ENCODE measurements at regions not wholly inside any gene's neighbourhood (a gene's known extent, or its start where the extent isn't known, plus 50 kb on each side); places are given as distances from the start of the nearest gene placed in this dataset.
A peak's percentile ranks its signal among the peaks of the same experiment; 100 is the strongest.

GRCh38 chr21:35603494-35603893 lies 456.8 kb downstream of the SETD4 start:
- no peak overlapping the region for H2BK120ac ChIP-seq (ENCODE audit: low read depth, low read length, poor library complexity, severe bottlenecking)
- H3K9ac ChIP-seq (ENCODE audit: extremely low read depth, insufficient read length, low read length): no peak overlapping the region
- H3K4me1 ChIP-seq (ENCODE audit: insufficient read depth, low read length): no peaks in the 10 kb centered on the region
- no peak overlapping the region for H2BK20ac ChIP-seq (ENCODE audit: low read depth, low read length, poor library complexity, severe bottlenecking)
- H3K23me2 ChIP-seq (ENCODE audit: insufficient read length, low read depth, low read length, poor library complexity, severe bottlenecking): no peaks in the 10 kb centered on the region
- H2BK12ac ChIP-seq (ENCODE audit: insufficient read length, low read depth, low read length): no peak overlapping the region
- no peaks in the 10 kb centered on the region for H3K9me3 ChIP-seq (ENCODE audit: control insufficient read depth, low read depth, low read length)
- H3K14ac ChIP-seq (ENCODE audit: insufficient read depth, low read length): no peak overlapping the region
- H3K18ac ChIP-seq (ENCODE audit: insufficient read length, low read depth, low read length): no peak overlapping the region
- peak; percentile 57 for TF ChIP-seq CTCF (conservative IDR thresholded peaks at IDR 0.05)
- Mint-ChIP-seq H3K4me3 (no peak overlapping the region; a peak in 1 of 5 replicates), H3K27ac (0 out of 7 replicates have a peak overlapping the region, but pooled peaks of 1 of the 3 experiments have one; percentile 36), H3K36me3 (ENCODE audit: insufficient read depth in 1 of 3, low read depth in 3 of 3) (peaks cover 0 to 4% (median 0%) of the 10 kb centered on the region in 3 experiments; a peak in 2 of 7 replicates), H3K27me3 (ENCODE audit: low read depth) (no peaks in the 10 kb centered on the region), H3K4me1 (peaks cover 24 to 25% of the 10 kb centered on the region in 2 experiments), H3K9me3 (peaks cover 4% of the 10 kb centered on the region in 2 experiments; a peak in 4 of 5 replicates)
- DNase-seq: peak; percentile 52
- no peaks in the 10 kb centered on the region for H3K79me2 ChIP-seq (ENCODE audit: insufficient read depth, low read length)
- no peaks in the 10 kb centered on the region for H4K20me1 ChIP-seq (ENCODE audit: control insufficient read depth, insufficient read depth, insufficient read length)
- no peak overlapping the region for H4K91ac ChIP-seq (ENCODE audit: insufficient read length, low read depth, low read length)
- WGBS (ENCODE audit: extremely low coverage, insufficient read length, low lambda C conversion rate): no CpG with 5 or more reads among the region's 5 CpGs
- no peaks in the 10 kb centered on the region for H3K79me1 ChIP-seq (ENCODE audit: insufficient read depth, low read depth, low read length, poor library complexity, severe bottlenecking)
- H2AFZ ChIP-seq (ENCODE audit: low read length): no peak overlapping the region
- H3K56ac ChIP-seq (ENCODE audit: insufficient read length, low read depth, low read length): no peak overlapping the region
- no peak overlapping the region for H3T11ph ChIP-seq (ENCODE audit: low read length)
- no peak overlapping the region for H3K23ac ChIP-seq (ENCODE audit: insufficient read length, low read depth, low read length)
- no peak overlapping the region for H4K5ac ChIP-seq (ENCODE audit: insufficient read length, low read depth, low read length)
- no peaks in the 10 kb centered on the region for H3K27me3 ChIP-seq (ENCODE audit: insufficient read depth, low read length)
- H4K8ac ChIP-seq (replicated peaks; ENCODE audit: insufficient read length, low read depth, low read length): no peak overlapping the region
- H2AK5ac ChIP-seq (ENCODE audit: insufficient read length, low read length): no peak overlapping the region
- H2BK5ac ChIP-seq (ENCODE audit: insufficient read length, low read length): no peak overlapping the region
- no peak overlapping the region for H3K27ac ChIP-seq (ENCODE audit: insufficient read length, low read depth, low read length)
- no peak overlapping the region for H2BK15ac ChIP-seq (ENCODE audit: low read depth, low read length)
- H3K4me2 ChIP-seq (ENCODE audit: insufficient read depth, insufficient read length, low read length): no peak overlapping the region
- no peak overlapping the region for H3K4ac ChIP-seq (ENCODE audit: low read depth, low read length)

Measured in H9 (cell line).